Nephron (organoid): ENCODE measurements at regions not wholly inside any gene's neighbourhood (a gene's known extent, or its start where the extent isn't known, plus 50 kb on each side); places are given as distances from the start of the nearest gene placed in this dataset.

ENCODE experiments used
- H3K27ac Mint-ChIP-seq, 3 experiments: 2 replicates each; pipeline ENCODE4 v1.8.0; 2020; ENCODE audit warnings: mixed read lengths in 3 of 3, mild to moderate bottlenecking in 2 of 3, moderate library complexity in 1 of 3
- H3K27me3 Mint-ChIP-seq: 2 replicates; pipeline ENCODE4 v1.8.0; 2021; ENCODE audit warnings: low read depth, mild to moderate bottlenecking, moderate library complexity, mixed read lengths
- H3K36me3 Mint-ChIP-seq: 2 replicates; pipeline ENCODE4 v1.8.0; 2020; ENCODE audit warnings: low read depth, mixed read lengths
- H3K4me1 Mint-ChIP-seq: 2 replicates; pipeline ENCODE4 v1.8.0; 2020; ENCODE audit warnings: mixed read lengths
- H3K4me3 Mint-ChIP-seq, 3 experiments: 2 replicates each; pipeline ENCODE4 v1.8.0; 2020; ENCODE audit warnings: mild to moderate bottlenecking in 3 of 3, mixed read lengths in 3 of 3, moderate library complexity in 2 of 3
- H3K9me3 Mint-ChIP-seq: 2 replicates; pipeline ENCODE4 v1.8.0; 2020; ENCODE audit warnings: mixed read lengths
- TF ChIP-seq, protein P1 (sequence below), 3 experiments: fragments of 200-600 bp; sonication (generic); IDR thresholded peaks; one replicate each; pipeline ENCODE4 v1.5.0; 2021; ENCODE audit warnings: antibody characterized with exemption in 3 of 3; ENCODE audit not compliant: unreplicated experiment in 3 of 3

DNA sequence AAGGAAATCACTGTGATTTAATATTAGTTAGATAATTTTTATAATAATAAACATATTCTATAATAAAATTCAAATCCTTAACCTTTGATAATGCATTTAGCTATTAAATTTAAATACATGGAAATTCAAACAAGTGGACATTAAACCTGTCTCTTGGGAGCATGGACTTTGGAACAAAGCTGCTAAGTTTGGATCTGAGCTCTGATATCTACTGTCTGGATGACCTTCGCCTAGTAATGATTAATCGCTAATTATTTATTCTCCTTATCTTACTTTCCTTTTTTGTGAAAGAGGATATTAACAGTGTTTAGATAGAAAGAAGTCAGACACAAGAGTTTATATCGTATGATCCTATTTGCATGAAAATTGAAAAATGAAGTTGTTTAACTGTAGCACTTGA, 980.9 kb downstream of the FSTL5 start:
- H3K27me3 Mint-ChIP-seq: no peaks in the 10 kb centered on the region
- H3K4me1 Mint-ChIP-seq: peaks cover 19% of the 10 kb centered on the region
- no peaks in the 10 kb centered on the region for H3K9me3 Mint-ChIP-seq
- no peak overlapping the region for H3K4me3 Mint-ChIP-seq
- TF ChIP-seq, protein P1, sequence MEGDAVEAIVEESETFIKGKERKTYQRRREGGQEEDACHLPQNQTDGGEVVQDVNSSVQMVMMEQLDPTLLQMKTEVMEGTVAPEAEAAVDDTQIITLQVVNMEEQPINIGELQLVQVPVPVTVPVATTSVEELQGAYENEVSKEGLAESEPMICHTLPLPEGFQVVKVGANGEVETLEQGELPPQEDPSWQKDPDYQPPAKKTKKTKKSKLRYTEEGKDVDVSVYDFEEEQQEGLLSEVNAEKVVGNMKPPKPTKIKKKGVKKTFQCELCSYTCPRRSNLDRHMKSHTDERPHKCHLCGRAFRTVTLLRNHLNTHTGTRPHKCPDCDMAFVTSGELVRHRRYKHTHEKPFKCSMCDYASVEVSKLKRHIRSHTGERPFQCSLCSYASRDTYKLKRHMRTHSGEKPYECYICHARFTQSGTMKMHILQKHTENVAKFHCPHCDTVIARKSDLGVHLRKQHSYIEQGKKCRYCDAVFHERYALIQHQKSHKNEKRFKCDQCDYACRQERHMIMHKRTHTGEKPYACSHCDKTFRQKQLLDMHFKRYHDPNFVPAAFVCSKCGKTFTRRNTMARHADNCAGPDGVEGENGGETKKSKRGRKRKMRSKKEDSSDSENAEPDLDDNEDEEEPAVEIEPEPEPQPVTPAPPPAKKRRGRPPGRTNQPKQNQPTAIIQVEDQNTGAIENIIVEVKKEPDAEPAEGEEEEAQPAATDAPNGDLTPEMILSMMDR (IDR thresholded peaks at IDR 0.05; ENCODE audit: unreplicated experiment in 3 of 3): no peak
- H3K36me3 Mint-ChIP-seq: no peaks in the 10 kb centered on the region
- no peak overlapping the region for H3K27ac Mint-ChIP-seq

DNA sequence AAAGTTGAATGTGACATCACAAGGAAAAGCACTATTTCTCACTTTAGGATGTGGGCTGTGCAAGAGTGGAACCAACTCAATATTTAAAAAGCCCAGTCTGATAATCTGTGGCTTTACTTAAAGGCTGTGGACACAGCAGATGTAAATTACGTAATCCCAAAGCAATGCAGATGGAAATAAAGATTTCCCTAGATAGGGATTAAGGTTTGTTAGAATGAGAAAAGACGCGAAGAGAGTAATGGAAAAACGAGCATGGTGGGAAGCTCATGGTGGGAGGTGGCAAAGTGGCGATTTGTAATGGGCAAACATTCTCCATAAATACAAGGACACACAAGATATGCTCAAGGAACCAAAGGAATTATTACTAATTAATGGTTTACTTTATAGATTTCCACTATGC, 985.5 kb downstream of the FSTL5 start:
- H3K9me3 Mint-ChIP-seq: no peaks in the 10 kb centered on the region
- no peak overlapping the region for H3K27ac Mint-ChIP-seq
- no peaks in the 10 kb centered on the region for H3K36me3 Mint-ChIP-seq
- TF ChIP-seq, protein P1 (IDR thresholded peaks at IDR 0.05; ENCODE audit: unreplicated experiment in 3 of 3): no peak
- no peak overlapping the region for H3K4me3 Mint-ChIP-seq
- H3K27me3 Mint-ChIP-seq: no peaks in the 10 kb centered on the region
- no peaks in the 10 kb centered on the region for H3K4me1 Mint-ChIP-seq

DNA sequence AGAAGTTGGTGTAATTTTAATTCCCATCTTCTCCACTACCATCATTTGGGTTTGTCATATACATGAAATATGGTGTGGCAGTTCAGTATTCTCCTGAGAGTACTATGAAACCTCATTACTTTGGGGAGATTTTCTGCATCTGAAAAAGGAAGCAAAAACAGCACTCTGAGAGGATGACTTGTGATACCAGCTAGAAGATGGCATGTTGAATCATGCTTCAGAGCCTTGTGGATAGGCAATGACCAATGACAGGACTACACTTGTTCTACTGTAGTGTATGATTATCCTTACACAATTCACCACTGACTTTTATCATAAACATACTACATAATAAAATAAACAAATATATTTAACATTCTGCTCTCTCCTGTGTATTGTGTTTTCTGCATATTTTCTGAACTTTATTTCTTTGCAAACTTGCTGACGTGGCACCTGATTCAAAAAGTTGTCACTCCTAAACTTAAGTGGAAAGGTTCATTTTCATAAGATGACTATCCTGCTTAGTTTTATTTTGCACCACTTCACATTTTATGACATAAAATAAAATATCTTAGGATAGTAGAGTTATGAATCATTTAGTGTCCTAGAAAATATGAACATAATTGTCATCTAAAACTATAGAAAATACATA, 991.3 kb downstream of the FSTL5 start:
- Mint-ChIP-seq H3K27me3 (no peaks in the 10 kb centered on the region), H3K27ac (no peak overlapping the region), H3K4me1 (no peaks in the 10 kb centered on the region), H3K4me3 (no peak overlapping the region), H3K9me3 (no peaks in the 10 kb centered on the region), H3K36me3 (no peaks in the 10 kb centered on the region)
- TF ChIP-seq, protein P1 (IDR thresholded peaks at IDR 0.05; ENCODE audit: unreplicated experiment in 3 of 3): no peak

DNA sequence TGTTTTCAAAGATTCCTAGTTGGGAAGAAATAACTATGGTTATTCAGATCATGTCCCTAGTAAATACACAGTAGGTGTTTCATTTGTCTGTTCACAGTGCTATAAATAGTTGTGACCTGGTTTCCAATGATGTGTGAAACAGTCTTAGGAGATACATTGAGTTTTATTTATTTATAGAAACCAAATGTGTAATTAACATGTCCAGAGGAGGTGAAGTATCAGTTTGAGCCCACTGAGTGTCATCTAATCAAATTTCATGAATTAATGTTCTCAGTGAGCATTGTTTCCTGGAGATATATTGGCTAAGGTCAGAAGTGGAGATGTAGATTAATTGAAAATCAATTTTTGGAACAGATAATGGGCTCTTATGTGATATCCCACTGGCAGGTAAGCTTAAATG, 996.3 kb downstream of the FSTL5 start:
- no peak overlapping the region for H3K27ac Mint-ChIP-seq
- TF ChIP-seq, protein P1 (IDR thresholded peaks at IDR 0.05; ENCODE audit: unreplicated experiment in 3 of 3): no peak
- H3K9me3 Mint-ChIP-seq: no peaks in the 10 kb centered on the region
- H3K36me3 Mint-ChIP-seq: no peaks in the 10 kb centered on the region
- no peaks in the 10 kb centered on the region for H3K27me3 Mint-ChIP-seq
- no peak overlapping the region for H3K4me3 Mint-ChIP-seq
- H3K4me1 Mint-ChIP-seq: no peaks in the 10 kb centered on the region

DNA sequence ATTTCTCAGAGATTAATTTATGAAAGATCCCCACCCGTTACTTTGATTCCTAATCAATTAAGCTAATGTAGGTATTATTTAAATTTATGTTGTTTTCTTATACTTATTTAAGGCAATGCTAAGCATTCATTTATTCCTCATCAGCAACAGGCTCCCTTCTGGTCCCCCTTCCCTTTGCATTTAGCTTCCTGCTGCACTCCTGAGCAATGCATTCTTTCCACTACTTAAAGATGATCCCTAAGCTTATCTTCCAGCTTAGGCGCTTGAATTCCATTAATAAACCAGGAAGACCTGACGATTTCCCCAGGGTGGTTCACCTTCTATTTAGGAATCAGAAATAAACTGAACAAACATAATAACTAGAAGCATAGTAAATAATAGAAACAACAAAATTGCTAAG, 1003.1 kb downstream of the FSTL5 start:
- Mint-ChIP-seq H3K9me3 (no peaks in the 10 kb centered on the region), H3K27ac (no peak overlapping the region), H3K4me3 (no peak overlapping the region), H3K36me3 (no peaks in the 10 kb centered on the region), H3K27me3 (no peaks in the 10 kb centered on the region), H3K4me1 (no peaks in the 10 kb centered on the region)
- TF ChIP-seq, protein P1 (IDR thresholded peaks at IDR 0.05; ENCODE audit: unreplicated experiment in 3 of 3): no peak

DNA sequence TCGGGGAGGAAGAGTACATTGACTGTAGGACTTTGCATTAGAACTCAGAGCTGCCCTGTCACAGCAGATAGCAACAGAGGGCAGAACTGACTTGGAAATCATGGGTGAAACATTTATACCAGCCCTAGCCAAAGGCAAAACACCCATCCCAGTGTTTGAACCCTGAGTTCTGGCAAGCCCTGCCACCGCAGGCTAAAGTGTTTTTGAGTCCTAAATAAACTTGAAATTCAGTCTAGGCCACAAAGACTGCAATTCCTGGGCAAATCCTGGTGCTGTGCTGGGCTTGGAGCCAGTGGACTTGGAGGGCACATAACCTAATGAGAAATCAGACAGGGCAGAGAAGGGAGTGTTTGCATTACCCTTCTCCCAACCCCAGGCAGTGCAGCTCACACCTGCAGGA, 1015.7 kb downstream of the FSTL5 start:
- TF ChIP-seq, protein P1 (IDR thresholded peaks at IDR 0.05; ENCODE audit: unreplicated experiment in 3 of 3): no peak
- Mint-ChIP-seq H3K27me3 (no peaks in the 10 kb centered on the region), H3K4me1 (no peaks in the 10 kb centered on the region), H3K9me3 (peaks cover 12% of the 10 kb centered on the region), H3K4me3 (no peak overlapping the region), H3K27ac (no peak overlapping the region), H3K36me3 (no peaks in the 10 kb centered on the region)
